Loucy (cell line): ENCODE measurements at regions not wholly inside any gene's neighbourhood (a gene's known extent, or its start where the extent isn't known, plus 50 kb on each side); places are given as distances from the start of the nearest gene placed in this dataset.

Experiments
- H2AFZ ChIP-seq: fragments of 200-600 bp; sonication (generic); 2 replicates; pipeline ENCODE4 v1.6.0; 2016; ENCODE audit warnings: antibody characterized with exemption, mild to moderate bottlenecking, low read length, moderate library complexity
- H3F3A ChIP-seq: fragments of 200-600 bp; 2 replicates; pipeline ENCODE4 v1.6.0; 2016; ENCODE audit warnings: antibody characterized with exemption, low read depth, mild to moderate bottlenecking
- H3K27me3 ChIP-seq: fragments of 200-600 bp; sonication (generic); 2 replicates; pipeline ENCODE4 v1.6.1; 2014; ENCODE audit warnings: low read length, mild to moderate bottlenecking; ENCODE audit not compliant: insufficient read depth, poor library complexity, severe bottlenecking
- H3K36me3 ChIP-seq: fragments of 200-600 bp; sonication (generic); 2 replicates; pipeline ENCODE4 v1.6.1; 2016; ENCODE audit warnings: low read length; ENCODE audit not compliant: insufficient read depth
- H3K4me1 ChIP-seq: fragments of 200-600 bp; sonication (generic); 2 replicates; pipeline ENCODE4 v1.5.1; 2014; ENCODE audit warnings: low read length, mild to moderate bottlenecking; ENCODE audit not compliant: insufficient read depth, poor library complexity, severe bottlenecking
- H3K4me2 ChIP-seq: fragments of 200-600 bp; sonication (generic); 2 replicates; pipeline ENCODE4 v1.6.0; 2014; ENCODE audit warnings: antibody characterized with exemption, low read length, low read depth, mild to moderate bottlenecking; ENCODE audit not compliant: poor library complexity, severe bottlenecking
- H3K4me3 ChIP-seq: fragments of 200-600 bp; sonication (generic); 2 replicates; pipeline ENCODE4 v1.5.1; 2014; ENCODE audit warnings: low read length, mild to moderate bottlenecking, mixed read lengths; ENCODE audit not compliant: poor library complexity, severe bottlenecking
- H3K79me2 ChIP-seq: fragments of 200-600 bp; sonication (generic); 2 replicates; pipeline ENCODE4 v1.6.1; 2014; ENCODE audit warnings: low read length; ENCODE audit not compliant: insufficient read depth
- H3K9ac ChIP-seq: fragments of 200-600 bp; sonication (generic); 2 replicates; pipeline ENCODE4 v1.6.0; 2014; ENCODE audit warnings: mild to moderate bottlenecking, low read depth, low read length, moderate library complexity; ENCODE audit not compliant: poor library complexity, severe bottlenecking
- H3K9me2 ChIP-seq: fragments of 200-600 bp; sonication (generic); replicated peaks from 2 replicates; pipeline ENCODE4 v1.6.1; 2016; ENCODE audit warnings: low read depth, low read length, mixed read lengths
- H3K9me3 ChIP-seq: fragments of 200-600 bp; sonication (generic); 2 replicates; pipeline ENCODE4 v1.6.1; 2014; ENCODE audit warnings: mild to moderate bottlenecking, antibody characterized with exemption, low read length, low read depth; ENCODE audit not compliant: insufficient read depth
- H4K20me1 ChIP-seq: fragments of 200-600 bp; sonication (generic); 2 replicates; pipeline ENCODE4 v1.6.0; 2014; ENCODE audit warnings: antibody characterized with exemption, low read length, mild to moderate bottlenecking; ENCODE audit not compliant: insufficient read depth, poor library complexity, severe bottlenecking
- CTCF ChIP-seq: fragments of 200-600 bp; sonication (generic); conservative IDR thresholded peaks from 2 replicates; pipeline ENCODE4 v1.5.1; 2014; ENCODE audit warnings: mild to moderate bottlenecking, antibody characterized with exemption, low read length
- EZH2phosphoT487 ChIP-seq: fragments of 200-600 bp; IDR thresholded peaks from 2 replicates; pipeline ENCODE4 v1.6.1; 2018; ENCODE audit warnings: antibody characterized with exemption, mild to moderate bottlenecking, moderate library complexity, borderline replicate concordance

- Histone ChIP-seq H3F3A (no peaks in the 10 kb centered on the region), H3K9ac (no peak overlapping the region), H4K20me1 (no peaks in the 10 kb centered on the region), H3K36me3 (no peaks in the 10 kb centered on the region), H3K27me3 (no peaks in the 10 kb centered on the region), H2AFZ (no peak overlapping the region), H3K79me2 (no peaks in the 10 kb centered on the region), H3K9me3 (no peaks in the 10 kb centered on the region), H3K4me2 (no peak overlapping the region), H3K4me3 (no peak overlapping the region), H3K4me1 (no peaks in the 10 kb centered on the region), H3K9me2 (no peaks in the 10 kb centered on the region)
- no peak for TF ChIP-seq CTCF
- no peak for TF ChIP-seq EZH2phosphoT487
These were observed 153.6 kb upstream of the CDH9 start for GRCh38 chr5:27191786-27192510.

- H3K4me2 ChIP-seq: no peak overlapping the region
- no peaks in the 10 kb centered on the region for H3K4me1 ChIP-seq
- no peaks in the 10 kb centered on the region for H3K27me3 ChIP-seq
- H3K36me3 ChIP-seq: no peaks in the 10 kb centered on the region
- no peaks in the 10 kb centered on the region for H3K9me3 ChIP-seq
- no peak overlapping the region for H3K4me3 ChIP-seq
- no peak overlapping the region for H3K9ac ChIP-seq
- H2AFZ ChIP-seq: no peak overlapping the region
- H4K20me1 ChIP-seq: no peaks in the 10 kb centered on the region
- H3K9me2 ChIP-seq: no peaks in the 10 kb centered on the region
- H3F3A ChIP-seq: no peaks in the 10 kb centered on the region
- no peak for TF ChIP-seq CTCF
- no peak for TF ChIP-seq EZH2phosphoT487
- H3K79me2 ChIP-seq: no peaks in the 10 kb centered on the region
These were observed 134.3 kb upstream of the CDH9 start for GRCh38 chr5:27172693-27173092.

- no peak overlapping the region for H2AFZ ChIP-seq
These were observed 133.4 kb upstream of the CDH9 start for GRCh38 chr5:27171761-27172261.

More at GRCh38 chr5:27171761-27172261, 133.4 kb upstream of the CDH9 start:
- Histone ChIP-seq H3K9me3 (no peaks in the 10 kb centered on the region), H3K9ac (no peak overlapping the region), H3F3A (no peaks in the 10 kb centered on the region), H3K9me2 (no peaks in the 10 kb centered on the region), H3K4me2 (no peak overlapping the region), H3K79me2 (no peaks in the 10 kb centered on the region), H3K27me3 (no peaks in the 10 kb centered on the region), H3K4me1 (no peaks in the 10 kb centered on the region), H3K36me3 (no peaks in the 10 kb centered on the region), H3K4me3 (no peak overlapping the region), H4K20me1 (no peaks in the 10 kb centered on the region)
- TF ChIP-seq CTCF (no peak), EZH2phosphoT487 (no peak)
